GM13977 (cell line): ENCODE measurements at regions not wholly inside any gene's neighbourhood (a gene's known extent, or its start where the extent isn't known, plus 50 kb on each side); places are given as distances from the start of the nearest gene placed in this dataset.

ENCODE experiments used
- DNase-seq: peaks from one replicate; pipeline ENCODE4 v3.0.0; 2012; ENCODE audit warnings: low spot score
- in situ Hi-C: fragments of 300-500 bp; cut with MboI; formaldehyde crosslinking; loops from one replicate; pipeline ENCODE4 v1.12.0; 2022; ENCODE audit warnings: low sequenced_read_pairs, low pct_unique_long_range_greater_than_20kb, mixed read lengths, inconsistent platforms; ENCODE audit not compliant: unreplicated experiment
- TF ChIP-seq, protein P1 (sequence below): IDR thresholded peaks from 2 replicates; pipeline ENCODE4 v1.5.1; 2012; ENCODE audit warnings: mild to moderate bottlenecking, control low read depth; ENCODE audit not compliant: insufficient read depth; ENCODE audit errors: extremely low read depth, missing control alignments

DNA sequence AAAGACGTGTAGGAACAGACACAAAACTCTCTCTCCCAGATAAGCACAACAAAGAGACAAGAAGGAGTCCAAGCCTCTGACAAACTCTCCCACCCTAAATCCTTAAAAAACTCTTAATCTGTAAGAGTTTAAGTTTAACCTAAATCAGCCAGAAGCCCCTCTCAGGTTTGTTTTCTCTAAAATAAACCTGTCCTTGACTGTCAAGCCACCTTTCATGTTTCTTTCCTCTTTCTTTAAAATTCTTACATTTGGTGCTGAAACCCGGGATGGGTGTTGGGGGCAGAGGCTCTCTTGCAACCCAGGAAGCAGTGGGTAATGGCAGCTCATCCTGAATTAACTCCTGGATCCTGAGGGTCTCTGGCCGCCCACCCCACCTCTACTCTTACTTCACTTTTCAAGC, 107.8 kb upstream of the TENT5D start:
- TF ChIP-seq, protein P1, sequence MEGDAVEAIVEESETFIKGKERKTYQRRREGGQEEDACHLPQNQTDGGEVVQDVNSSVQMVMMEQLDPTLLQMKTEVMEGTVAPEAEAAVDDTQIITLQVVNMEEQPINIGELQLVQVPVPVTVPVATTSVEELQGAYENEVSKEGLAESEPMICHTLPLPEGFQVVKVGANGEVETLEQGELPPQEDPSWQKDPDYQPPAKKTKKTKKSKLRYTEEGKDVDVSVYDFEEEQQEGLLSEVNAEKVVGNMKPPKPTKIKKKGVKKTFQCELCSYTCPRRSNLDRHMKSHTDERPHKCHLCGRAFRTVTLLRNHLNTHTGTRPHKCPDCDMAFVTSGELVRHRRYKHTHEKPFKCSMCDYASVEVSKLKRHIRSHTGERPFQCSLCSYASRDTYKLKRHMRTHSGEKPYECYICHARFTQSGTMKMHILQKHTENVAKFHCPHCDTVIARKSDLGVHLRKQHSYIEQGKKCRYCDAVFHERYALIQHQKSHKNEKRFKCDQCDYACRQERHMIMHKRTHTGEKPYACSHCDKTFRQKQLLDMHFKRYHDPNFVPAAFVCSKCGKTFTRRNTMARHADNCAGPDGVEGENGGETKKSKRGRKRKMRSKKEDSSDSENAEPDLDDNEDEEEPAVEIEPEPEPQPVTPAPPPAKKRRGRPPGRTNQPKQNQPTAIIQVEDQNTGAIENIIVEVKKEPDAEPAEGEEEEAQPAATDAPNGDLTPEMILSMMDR = no peak
- in situ Hi-C loops = no loop called here
- no peak for DNase-seq

DNA sequence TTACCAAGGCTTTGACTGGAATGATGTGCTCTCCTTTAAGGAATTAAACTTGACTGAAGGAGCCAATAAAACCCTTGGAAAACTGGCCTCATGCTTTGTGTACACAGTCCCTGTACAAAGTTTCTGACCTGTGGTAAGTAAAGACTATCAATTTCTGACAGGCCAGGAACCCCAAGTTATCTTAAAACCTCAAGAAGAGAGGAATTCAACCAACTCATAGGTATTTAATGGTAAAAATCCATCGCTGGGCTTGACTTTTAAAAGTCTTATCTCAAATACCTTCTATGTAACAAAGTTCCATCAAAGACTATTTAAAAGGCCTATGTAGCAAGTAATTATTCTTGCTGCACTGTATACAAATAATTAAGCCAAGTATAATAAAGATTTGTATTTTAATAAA, 103.7 kb upstream of the TENT5D start:
- TF ChIP-seq, protein P1 = no peak
- in situ Hi-C loops = no loop called here
- DNase-seq = no peak

DNA sequence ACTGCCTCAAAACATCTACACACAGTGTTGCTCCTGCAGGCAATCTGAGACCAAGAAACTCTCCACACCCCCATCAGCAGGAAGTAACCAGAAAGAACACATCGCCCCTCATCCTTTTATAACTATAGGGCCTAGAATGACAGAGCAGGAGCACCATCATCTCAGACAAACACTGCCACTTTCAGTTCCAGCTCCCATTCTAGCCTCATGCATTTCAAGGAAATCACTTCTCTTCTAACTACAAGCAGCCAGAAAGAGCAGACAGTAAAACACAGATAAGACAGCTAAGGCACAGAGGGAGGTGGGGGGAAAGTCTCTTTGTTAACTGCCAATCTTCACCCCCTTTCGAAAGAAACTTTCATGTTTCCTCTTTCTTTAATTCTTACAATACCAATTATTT, 102.6 kb upstream of the TENT5D start:
- TF ChIP-seq, protein P1 = no peak
- DNase-seq = no peak
- in situ Hi-C loops = no loop called here

DNA sequence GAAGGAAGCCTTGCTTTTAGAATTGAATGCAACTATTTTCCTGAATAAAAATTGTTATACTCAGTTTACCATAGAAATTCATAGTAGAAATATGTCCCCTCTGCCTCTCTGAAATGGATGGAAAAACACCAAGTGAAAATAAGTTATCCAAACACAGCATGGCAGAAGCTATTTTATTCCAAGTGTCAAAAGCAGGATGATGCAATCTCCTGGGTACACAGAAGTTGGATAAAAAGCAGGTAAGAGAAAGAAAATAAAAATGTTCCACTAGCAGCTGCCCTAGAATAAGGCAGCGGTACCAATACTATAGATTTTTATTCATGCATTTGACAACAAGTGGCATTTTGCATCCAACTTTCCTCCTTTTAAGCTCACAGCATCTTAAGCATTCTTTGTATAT, 89.0 kb upstream of the TENT5D start:
- no peak for DNase-seq
- in situ Hi-C loops = no loop called here
- TF ChIP-seq, protein P1 = no peak

DNA sequence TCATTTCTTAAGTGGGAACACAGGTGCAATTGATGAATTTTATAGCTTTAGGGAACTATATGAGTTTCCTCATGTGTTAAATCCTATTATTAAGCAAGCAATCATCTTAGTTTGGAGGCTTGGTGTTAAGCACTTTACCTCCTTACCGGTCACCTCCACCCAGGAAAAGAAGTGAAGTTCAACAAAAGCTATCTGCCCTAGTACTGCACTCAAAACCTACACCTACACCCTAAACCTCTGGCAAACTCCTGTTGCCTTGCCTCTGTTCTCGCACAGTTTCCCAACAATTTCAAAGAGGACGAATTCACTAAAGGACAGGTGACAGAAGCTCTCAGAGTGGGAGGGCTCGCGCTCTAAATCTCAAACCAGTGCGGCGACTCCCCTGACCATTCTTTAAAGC, 85.7 kb upstream of the TENT5D start:
- TF ChIP-seq, protein P1 = no peak
- no peak for DNase-seq
- in situ Hi-C loops = no loop called here

DNA sequence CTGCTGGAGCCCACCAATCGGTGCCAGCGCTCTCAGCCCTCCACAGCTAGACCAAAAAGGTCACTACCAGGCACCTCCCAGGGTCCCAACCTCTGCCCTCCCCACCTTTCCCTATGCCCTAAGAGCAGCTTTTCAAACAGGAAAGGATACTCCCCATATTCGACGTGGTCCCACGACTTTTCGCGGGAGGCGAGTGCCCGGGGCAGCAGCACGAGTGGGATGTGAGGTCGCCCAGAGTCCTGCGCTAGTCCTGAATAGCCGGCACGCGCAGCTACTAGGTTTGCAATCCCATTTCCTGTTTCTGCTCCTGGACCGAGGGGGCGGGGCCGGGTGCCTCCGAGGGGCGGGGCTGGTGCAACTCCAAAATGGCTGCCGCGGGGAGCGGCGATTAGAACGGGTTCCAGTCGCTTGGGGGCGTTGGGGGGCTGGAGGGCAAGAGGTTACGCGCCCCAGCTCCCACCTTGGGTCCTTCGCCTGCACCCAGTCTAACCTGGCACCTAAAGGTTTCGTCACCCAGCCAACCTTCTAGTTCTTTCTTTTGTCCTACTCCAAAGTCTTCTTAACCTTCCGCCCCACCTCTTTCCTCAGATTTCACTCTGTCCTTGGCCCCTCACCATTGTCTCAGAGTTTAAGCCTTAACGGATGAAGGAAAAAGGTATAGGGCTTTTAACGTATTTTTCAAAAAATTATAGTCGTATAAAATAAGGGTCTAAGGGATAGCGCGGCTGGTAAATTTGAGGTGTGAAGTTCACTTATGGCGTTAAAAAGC, 85.0 kb upstream of the TENT5D start:
- in situ Hi-C loops = no loop called here
- TF ChIP-seq, protein P1 = no peak
- no peak for DNase-seq
